ENCODE measurements at regions not wholly inside any gene's neighbourhood (a gene's known extent, or its start where the extent isn't known, plus 50 kb on each side); places are given as distances from the start of the nearest gene placed in this dataset.

GRCh38 chr5:96340357-96340756 lies 92.7 kb downstream of the PCSK1 start:
- ChIA-PET POLR2A (no interaction called here), CTCF (no interaction called here)

- POLR2A ChIA-PET = no interaction called here
- CTCF ChIA-PET = no interaction called here
These were observed 93.2 kb downstream of the PCSK1 start for GRCh38 chr5:96339862-96340261.

- ChIA-PET CTCF (no interaction called here), POLR2A (no interaction called here)
These were observed 94.2 kb downstream of the PCSK1 start for GRCh38 chr5:96338624-96339415.

- POLR2A ChIA-PET = no interaction called here
- CTCF ChIA-PET = no interaction called here
These were observed 95.0 kb downstream of the PCSK1 start for GRCh38 chr5:96338091-96338490.

- POLR2A ChIA-PET = no interaction called here
- CTCF ChIA-PET = interaction anchor here (1.0 to 1.6 kb wide), 3 partner anchors 8 to 376 kb away, joined by 3 to 6 read pairs (median 3); partner anchors contain the start of gene ELL2
These were observed 95.8 kb downstream of the PCSK1 start for GRCh38 chr5:96337048-96337781.

- POLR2A ChIA-PET = no interaction called here
- CTCF ChIA-PET = interaction anchor here (0.8 to 2.2 kb wide), 8 partner anchors 9 to 477 kb away, joined by 3 to 6 read pairs (median 3); partner anchors contain the start of gene ELL2
These were observed 96.6 kb downstream of the PCSK1 start for GRCh38 chr5:96336351-96336985.

GRCh38 chr5:96335873-96336272 lies 97.2 kb downstream of the PCSK1 start:
- ChIA-PET POLR2A (interaction anchor here (0.5 kb wide), 1 partner anchor 466 kb away, joined by 4 read pairs; no protein-coding TSS in a partner anchor), CTCF (interaction anchor here (0.8 to 2.2 kb wide), 6 partner anchors 8 to 477 kb away, joined by 3 to 6 read pairs (median 4); no protein-coding TSS in a partner anchor)

GRCh38 chr5:96333391-96333790 lies 99.7 kb downstream of the PCSK1 start:
- ChIA-PET CTCF (no interaction called here), POLR2A (no interaction called here)

GRCh38 chr5:96332535-96333366 lies 100.3 kb downstream of the PCSK1 start:
- ChIA-PET CTCF (interaction anchor here (1.0 kb wide), 1 partner anchor 10 kb away, joined by 3 read pairs; no protein-coding TSS in a partner anchor), POLR2A (no interaction called here)

- ChIA-PET CTCF (interaction anchor here (1.0 kb wide), 1 partner anchor 9 kb away, joined by 3 read pairs; no protein-coding TSS in a partner anchor), POLR2A (no interaction called here)
These were observed 101.2 kb downstream of the PCSK1 start for GRCh38 chr5:96331681-96332361.

- ChIA-PET CTCF (no interaction called here), POLR2A (no interaction called here)
These were observed 101.8 kb downstream of the PCSK1 start for GRCh38 chr5:96331210-96331609.

- ChIA-PET POLR2A (no interaction called here), CTCF (no interaction called here)
These were observed 102.4 kb downstream of the PCSK1 start for GRCh38 chr5:96330530-96331140.

GRCh38 chr5:96329886-96330529 lies 103.0 kb downstream of the PCSK1 start:
- POLR2A ChIA-PET = no interaction called here
- CTCF ChIA-PET = no interaction called here

GRCh38 chr5:96329289-96329688 lies 103.8 kb downstream of the PCSK1 start:
- ChIA-PET CTCF (no interaction called here), POLR2A (no interaction called here)

- POLR2A ChIA-PET = no interaction called here
- CTCF ChIA-PET = interaction anchor here (0.7 to 0.9 kb wide), 3 partner anchors 8 to 421 kb away, joined by 3 to 5 read pairs (median 4); no protein-coding TSS in a partner anchor
These were observed 105.3 kb downstream of the PCSK1 start for GRCh38 chr5:96327722-96328121.

GRCh38 chr5:96326902-96327301 lies 106.1 kb downstream of the PCSK1 start:
- ChIA-PET POLR2A (no interaction called here), CTCF (interaction anchor here (0.9 kb wide), 1 partner anchor 9 kb away, joined by 3 read pairs; no protein-coding TSS in a partner anchor)

- POLR2A ChIA-PET = no interaction called here
- CTCF ChIA-PET = no interaction called here
These were observed 108.3 kb downstream of the PCSK1 start for GRCh38 chr5:96324708-96325107.

GRCh38 chr5:96322865-96323264 lies 110.2 kb downstream of the PCSK1 start:
- CTCF ChIA-PET = interaction anchor here (1.1 kb wide), 1 partner anchor 10 kb away, joined by 3 read pairs; no protein-coding TSS in a partner anchor

More at GRCh38 chr5:96322865-96323264, 110.2 kb downstream of the PCSK1 start:
- POLR2A ChIA-PET = no interaction called here

Measured in activated CD8-positive, alpha-beta memory T cell treated with anti-CD3 and anti-CD28 coated beads for 36 hours (primary cell).